NK-92 (cell line): ENCODE measurements at regions not wholly inside any gene's neighbourhood (a gene's known extent, or its start where the extent isn't known, plus 50 kb on each side); places are given as distances from the start of the nearest gene placed in this dataset.

ENCODE experiments used
- DNase-seq: peaks from one replicate; lab custom pipeline; 2025; ENCODE audit not compliant: unreplicated experiment; lab: John Stamatoyannopoulos, UW

DNA sequence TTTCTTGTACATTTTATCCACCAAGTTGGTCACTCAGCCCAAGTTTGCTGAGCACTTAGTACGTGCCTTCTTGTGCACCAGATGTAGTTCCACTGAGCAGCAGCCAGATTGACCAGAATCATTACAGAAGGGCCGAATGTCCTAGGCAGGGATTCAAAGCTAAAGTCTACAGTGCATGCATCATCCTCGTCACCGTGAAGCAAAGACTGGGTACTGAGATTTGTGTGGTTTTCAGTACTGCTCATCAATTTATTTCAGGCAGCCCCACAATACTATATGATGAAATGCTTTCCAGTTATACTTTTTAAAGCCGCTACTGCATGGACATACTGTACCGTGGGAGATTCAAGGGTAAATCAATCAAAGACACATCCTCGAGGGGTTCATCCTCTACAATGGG, 227.0 kb downstream of the ARRDC4 start:
- no peak for DNase-seq

DNA sequence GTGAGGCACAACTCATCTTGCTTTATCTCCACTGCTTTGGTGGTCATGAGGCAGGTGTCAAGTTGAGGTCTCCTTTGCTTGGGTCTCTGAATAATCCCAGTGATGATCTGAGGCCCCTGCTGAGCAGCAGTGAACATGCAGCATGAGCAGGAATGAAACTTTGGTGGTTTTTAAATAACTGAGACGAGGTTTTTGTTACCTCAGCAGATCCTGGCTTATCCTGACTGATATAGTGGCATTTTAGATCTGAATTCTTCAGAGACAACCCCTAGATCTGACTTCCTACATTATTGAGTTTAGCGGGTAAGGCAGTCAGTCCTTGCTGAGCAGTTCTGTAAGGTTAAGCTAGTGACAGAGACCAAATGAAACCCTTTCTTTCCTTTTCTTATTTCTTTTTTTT, 230.4 kb downstream of the ARRDC4 start:
- no peak for DNase-seq

DNA sequence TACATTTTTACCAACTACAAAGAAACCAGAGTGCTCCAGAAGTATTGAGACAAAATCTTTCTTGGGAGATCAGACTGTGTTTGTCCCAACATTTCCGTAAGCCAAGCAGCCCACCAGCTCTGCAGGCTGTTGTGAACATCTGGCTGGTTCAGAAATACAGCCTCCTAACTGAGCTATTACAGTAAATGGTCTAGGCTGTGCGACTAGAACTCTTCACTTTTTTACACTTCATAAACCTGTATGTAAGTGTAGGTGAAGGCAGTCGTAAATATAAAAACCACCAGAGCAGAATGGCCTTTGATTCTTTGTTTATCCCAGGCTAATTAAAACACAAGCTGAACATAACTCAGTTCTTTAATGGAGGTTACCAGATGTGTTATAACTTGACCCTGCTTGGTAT, 235.3 kb downstream of the ARRDC4 start:
- no peak for DNase-seq

DNA sequence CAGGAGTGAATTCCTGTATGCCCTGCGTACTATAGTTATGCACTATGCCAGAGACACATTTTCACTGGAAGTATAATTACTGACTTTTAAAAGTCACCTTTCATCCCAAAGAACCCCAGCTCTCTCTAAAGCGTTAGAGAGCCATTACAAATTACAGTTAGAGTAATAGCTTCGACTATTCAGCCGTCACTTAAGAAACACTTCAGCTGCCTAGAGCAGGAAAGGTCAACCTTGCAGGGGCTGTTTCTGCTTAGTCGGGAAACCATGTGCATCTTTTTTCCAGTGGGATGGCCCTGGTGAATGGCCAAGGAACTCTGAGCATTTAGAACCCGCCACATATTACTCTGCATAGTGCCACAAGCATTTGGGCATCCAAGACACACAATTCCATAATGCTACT, 235.9 kb downstream of the ARRDC4 start:
- DNase-seq: no peak

DNA sequence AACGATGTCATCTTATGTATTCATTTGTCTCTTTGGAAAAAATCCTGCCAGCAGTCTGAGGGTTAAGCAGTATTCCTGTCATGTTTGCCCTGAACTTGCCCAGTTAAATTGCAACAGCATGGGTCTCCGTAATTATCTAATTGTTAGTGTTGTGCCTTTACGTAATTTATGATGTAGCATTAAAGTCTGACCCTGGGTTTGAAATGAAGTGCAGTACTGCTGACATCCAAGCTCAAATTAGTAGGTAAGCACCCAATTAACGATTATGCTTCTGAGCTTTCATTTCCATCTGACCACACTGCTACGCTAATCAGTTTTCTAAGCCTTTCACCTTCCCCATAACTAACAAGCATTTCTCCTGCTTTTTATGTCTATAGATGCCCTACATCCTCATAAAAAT, 241.8 kb downstream of the ARRDC4 start:
- DNase-seq: no peak

DNA sequence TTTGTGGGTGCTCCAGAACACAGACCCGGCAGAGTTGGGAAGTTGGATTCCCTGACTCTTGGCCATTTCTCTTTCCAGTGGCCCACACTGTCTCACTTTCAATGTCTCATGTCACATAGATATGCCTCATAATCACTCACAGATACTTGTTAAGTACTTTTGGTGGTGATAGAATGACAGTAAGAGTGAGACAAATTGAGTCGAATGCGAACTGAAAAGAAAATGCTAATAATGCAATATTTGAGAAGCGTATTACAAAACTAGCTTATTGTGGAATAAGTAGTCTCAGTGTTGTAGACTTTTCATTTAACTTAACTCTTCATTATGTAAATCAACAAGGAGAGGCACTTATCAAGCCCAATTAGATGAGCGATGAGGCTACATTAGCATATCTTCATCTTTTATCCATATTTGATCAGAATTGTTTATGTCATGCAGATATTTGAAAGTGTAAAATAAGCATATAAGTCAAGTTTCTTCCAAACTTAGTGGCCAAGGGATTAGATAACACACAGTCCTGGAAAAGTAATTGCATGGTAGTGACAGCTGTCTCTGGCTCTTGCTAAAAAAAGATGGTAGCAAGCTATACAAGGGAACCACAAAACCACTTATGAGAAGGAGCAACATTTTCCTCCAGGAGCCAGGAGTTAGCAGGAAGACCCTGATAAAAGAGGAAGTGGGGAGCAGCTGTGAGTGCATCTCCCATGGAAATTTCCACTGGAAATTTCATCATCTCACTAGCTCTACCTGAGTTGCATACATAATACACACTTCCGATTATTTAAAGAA, 243.6 kb downstream of the ARRDC4 start:
- DNase-seq: no peak

DNA sequence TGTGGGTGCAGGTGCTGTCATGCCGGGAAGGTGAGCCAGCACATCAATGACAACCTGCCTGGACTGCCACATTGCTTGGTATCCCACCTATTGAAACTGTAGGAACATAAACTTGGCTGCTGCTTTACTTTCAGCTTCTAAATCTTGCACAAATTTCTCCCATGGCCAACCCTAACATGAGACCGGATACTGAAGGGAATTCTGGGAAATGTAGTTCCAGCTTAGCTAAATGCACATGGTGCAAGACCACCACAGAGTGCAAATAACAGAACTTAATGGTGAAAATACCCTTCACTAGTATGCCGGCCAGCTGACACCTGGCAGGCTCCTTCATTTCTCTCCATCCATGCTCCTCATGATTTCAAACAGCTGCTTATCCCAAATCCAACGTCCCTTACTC, 247.4 kb downstream of the ARRDC4 start:
- no peak for DNase-seq

DNA sequence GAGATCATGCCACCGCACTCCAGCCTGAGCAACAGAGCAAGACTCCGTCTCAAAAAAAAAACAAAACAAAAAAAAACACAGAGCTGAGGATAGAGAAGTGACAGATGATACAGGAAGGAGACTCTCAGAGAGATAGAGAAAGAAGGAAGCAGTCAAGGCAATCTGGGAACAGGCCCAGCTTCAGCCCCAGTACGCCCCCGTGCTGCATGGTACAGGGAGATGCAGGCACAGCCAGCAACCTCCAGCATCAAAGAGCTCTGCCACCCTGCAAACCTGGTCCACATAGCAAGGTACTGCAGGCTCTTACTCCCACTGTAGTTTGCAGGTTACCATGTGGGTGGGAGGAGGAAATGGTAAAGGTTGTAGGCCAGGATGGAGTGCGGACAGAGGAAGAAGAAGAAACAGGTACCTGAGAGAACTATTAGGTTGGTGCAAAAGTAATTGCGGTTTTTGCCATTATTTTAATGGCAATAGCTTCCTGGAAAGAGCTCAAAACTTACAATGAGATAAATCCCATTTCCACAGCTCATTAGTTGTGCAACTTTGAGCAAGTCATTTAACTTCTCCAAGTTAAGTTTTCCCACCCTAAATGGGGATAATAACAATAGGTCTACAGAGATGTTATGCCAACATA, 253.0 kb downstream of the ARRDC4 start:
- no peak for DNase-seq

DNA sequence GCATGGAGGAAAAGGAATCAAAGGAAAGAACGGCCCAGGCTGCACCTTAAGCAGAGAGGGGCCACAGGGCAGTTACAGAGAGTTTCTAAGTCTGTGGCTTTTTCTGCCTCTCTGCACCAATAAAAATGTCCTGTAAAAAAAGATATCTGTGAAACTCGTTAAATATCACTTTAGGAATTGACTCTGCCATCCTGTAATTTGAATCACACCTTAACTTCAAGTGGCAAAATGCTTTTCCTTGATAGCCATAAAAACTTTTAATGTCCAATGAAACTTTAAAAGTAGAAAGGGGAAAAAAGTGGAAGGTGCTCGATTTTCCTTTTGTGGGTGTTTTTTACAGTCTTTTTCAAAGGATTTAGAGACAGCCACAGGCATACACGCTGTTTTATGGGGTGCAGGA, 255.7 kb downstream of the ARRDC4 start:
- DNase-seq: no peak

DNA sequence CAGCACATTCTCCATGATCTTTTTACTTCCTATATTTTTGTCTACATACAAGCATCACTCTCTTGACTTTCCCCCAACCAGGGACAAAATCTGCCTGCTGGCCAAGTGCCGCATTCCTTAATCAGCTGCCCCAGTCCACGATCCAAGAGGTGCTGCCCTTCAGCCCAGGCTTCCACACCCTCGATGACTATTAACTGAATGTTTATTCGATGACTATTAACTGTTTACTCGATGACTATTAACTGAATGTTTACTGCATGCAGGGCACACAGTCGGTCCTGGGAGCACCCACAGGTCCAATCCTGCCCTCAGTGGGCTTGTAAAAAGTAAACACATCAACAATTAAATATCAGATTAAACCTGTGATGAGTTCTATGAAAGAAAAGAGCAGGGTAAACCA, 256.9 kb downstream of the ARRDC4 start:
- DNase-seq: no peak

DNA sequence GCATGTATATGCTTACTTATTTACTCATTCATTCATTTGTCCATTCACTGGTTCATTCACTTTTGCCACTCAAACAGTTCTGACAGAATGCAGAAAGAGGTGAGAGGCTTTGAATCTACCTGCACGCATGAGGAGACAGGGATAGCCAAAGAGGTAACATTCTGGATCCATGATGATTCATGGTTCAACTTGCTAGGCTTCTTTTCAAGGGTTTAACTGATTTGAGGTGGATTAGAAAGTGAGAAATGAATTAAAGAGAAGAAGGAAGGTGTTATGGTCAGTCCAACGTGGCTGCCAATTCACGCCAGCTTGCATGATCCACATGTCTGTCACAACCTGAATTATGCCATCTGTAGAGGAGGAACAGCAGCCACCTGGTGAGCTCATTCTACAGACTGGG, 260.6 kb downstream of the ARRDC4 start:
- DNase-seq: no peak

DNA sequence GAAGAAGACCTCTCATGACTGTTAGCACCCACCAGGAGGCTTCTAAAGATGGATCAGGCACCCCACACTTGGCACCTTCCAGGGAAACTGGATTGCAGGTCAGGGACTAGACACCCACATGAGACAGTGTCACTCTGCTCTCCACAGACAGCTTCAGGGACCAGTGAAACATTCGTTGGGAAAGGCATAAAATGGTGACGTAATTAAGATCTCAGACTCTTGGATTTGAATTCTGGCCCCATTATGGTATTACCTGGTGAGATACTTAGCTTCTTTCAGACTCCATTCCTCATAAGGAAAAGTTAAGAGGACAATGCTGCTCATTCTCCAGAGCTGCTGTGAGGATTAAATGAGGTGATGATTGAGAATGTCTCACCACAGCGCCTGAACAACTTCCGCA, 261.1 kb downstream of the ARRDC4 start:
- no peak for DNase-seq

DNA sequence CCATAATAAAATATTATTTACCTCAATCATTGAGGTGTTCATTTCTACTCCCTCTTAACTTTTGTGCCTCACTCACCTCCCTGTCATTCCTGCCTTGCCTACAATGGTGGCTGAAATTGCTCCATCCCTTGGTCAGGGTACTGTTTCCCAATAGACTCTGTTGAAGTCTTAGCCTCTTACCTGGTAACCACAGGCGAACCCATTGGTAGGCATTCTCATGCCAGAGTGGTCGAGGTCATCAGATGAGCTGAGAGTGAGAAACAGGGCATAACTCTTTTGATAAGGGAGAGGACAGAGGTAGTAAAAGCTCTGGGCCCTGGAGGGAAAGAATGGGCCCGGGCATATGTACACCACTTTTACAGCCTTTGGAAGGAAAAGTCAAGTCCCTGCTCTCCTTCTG, 265.6 kb downstream of the ARRDC4 start:
- no peak for DNase-seq

DNA sequence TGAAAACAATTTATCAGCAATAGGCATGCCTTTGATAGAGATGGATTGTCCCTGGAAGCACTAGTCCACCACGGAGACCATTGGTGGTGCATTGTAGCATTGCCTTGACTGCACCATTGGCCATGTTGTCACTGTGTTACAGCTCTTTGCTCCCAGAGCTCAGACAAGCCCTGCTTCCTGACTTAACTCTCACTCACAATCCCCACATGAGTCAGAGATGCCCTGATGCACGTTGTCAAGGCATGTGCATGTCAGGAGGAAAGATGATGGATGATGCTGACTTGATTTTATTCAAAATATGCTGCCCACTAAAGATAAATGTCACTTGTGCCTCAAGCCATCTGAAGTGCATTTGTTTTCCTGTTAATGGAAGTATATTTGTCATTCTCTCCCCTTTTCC, 266.1 kb downstream of the ARRDC4 start:
- DNase-seq: no peak

DNA sequence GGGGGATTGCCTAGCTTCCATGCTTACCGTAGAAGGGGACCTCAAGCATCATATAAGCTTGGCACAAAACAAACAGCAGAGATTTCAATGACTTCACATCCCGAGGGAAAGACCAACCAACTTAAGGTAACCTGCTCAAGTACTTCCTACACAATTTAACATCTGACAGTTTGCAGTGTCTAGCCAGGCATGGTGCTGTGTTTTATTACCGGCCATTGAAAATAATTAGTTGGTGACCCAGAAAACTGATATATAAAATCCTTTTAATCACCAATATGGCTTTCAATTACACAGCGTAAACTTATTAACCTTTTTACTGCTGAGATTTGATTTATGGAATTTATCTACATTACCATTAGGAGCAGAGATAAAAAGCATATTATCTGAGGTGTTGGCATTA, 268.3 kb downstream of the ARRDC4 start:
- no peak for DNase-seq

DNA sequence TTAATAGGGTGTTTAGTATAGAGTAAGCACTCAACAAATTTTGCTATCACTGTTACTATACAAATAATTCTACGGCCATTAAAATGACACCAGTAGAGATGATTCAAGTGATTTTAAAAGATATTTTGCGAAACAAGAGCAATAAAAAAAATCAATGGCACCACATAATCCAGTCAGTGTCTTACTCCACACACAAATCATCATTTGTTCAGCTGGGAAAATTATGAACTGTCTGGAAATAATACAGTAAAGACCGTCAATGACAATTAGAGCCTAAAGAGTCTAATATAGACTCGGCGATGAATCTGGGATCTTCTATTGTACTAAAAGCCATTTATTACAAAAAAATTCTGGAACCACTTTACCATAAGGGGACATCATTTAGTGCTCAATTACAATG, 270.5 kb downstream of the ARRDC4 start:
- no peak for DNase-seq

DNA sequence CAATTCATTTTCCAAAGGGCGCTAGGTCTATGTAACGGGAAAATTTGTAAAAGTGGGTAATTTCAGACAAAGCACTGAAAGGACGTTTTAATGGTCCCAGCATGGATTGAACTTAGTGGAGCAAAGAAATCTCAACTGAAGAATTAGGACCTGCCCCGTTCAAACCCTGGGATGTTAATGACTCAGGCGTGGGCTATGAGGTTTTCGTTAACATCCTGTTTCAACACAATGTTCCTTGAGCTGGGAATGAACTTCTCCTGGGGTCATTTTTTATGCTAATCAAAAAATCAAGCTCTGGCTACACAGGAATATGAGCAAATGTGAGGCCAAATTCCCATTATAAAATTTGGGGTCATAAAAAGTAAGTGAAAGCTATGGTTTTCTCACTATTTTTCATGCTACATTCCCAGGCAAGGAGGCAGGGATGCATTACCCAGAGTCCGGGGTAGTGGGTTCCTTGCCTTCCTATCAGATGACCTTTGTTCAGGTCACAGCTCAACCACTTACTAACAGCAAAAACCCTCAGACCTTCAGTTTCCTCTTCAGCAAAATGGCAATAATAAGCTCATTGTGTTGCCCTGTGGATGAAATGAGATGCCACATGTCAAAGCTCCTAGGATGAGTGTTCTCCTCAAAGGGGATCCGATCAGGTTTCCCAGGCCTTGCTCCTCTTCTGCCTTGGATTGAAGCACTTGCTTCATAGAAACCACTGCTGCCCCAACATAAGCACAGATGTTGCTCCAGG, 271.4 kb downstream of the ARRDC4 start:
- DNase-seq: no peak

DNA sequence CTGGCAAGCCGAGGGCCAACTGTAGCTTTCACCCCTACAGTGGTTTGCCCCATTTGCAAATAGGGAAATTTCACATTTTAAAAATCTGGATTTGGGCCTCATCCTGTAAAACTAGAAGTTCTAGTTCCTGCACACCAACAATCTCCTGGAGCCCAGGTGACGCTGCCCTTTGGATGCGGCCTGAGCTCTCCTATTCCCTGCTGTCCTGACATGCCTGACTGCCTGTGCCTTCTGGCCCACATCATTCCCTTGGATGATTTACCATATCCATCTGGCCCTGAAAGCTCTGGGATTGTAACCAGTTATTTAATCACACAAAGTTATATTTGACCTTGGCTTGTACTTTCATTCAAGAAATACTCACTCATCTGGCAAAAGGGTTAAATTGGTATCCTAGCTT, 272.3 kb downstream of the ARRDC4 start:
- DNase-seq: no peak

DNA sequence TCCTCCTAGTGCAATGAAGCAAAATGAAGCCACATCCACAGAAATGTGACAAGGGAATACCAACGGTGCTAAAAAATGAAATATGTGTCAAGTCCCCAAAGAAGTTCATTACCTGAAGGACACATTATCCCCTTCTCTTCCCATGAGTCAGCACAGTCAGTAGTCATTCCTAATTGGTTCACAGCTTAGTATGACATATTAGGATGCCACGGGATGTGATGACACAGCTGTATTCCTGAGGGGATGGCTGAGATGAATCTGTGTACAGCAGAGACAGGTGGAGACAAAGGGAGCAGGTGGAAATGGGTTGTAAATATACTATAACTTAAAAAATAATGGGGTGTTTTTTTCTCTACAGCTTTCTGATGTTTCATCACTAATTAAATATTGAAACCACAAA, 273.4 kb downstream of the ARRDC4 start:
- no peak for DNase-seq

DNA sequence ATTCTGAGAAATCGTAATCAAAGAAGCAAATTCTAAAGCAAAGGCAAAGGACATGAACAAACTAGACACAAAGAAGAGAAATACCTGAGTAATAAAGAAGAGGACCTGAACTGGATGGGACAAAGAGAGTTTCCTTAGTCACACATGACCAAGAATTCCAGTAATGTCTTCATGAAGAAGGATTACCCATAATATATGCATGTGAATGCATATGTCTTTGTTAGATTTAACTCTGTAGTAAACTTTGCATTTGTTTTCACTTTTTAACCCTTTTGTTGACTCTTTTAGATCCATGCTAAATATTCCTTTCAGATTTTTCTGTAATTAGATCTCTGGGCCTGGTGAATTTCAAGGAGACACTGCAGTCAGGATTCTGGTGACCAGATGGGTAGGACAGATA, 279.8 kb downstream of the ARRDC4 start:
- no peak for DNase-seq

DNA sequence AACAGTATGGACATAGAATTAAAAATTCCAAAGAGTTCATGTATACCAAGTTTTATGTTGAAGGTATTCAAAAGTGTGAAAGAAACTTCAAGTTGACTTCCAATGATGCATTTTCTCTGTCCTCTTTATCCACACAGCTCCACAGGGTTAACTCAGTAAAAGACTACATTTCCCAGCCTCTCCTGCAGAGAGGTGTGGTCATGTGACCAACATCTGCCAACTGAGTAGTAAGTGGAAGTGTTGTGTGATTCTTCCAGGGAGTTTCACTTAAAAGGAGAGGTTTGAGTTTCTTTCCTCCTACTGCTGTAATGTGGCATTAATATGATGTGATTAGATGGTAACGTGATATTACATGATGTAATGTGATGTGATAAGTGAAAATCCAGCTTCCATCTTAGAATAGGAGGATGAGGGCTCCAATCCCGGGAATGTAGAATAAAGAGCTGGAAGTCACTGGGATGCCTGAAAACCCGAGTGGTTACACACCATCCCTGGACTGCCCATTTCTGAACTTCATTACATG, 280.6 kb downstream of the ARRDC4 start:
- DNase-seq: no peak

DNA sequence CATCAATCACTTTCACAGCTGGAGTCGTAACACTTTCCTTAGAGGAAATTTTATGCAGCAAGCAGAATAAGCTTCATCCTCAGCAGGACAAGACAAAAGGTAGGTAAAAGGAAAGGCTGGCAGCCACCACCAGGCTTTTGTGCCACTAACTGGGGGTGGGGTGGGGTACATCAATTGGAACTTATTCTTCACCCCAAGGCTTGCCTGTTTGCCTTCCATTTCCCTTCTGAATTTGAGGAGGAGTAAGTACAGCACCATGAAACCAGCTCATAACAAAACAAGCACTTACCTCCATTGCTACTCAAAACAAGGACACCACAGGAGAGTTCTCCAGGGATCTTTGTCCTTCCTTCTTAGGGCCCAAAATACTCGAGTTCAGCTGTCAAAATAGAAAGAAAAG, 296.8 kb downstream of the ARRDC4 start:
- DNase-seq: no peak
